IMR-90 (cell line): ENCODE measurements at regions not wholly inside any gene's neighbourhood (a gene's known extent, or its start where the extent isn't known, plus 50 kb on each side); places are given as distances from the start of the nearest gene placed in this dataset.

ENCODE experiments used
- ATAC-seq: fragments of 200-7000 bp; cut with Tn5 transposase; 2 replicates; pipeline ENCODE4 v1.9.1; 2020; ENCODE audit warnings: low read depth, mild to moderate bottlenecking, moderate library complexity
- BruUV-seq: library from RNA; stranded (reverse); fragments of 400-500 nt; replicated peaks from 2 replicates; lab custom pipeline; 2021; lab: Mats Ljungman, UMichigan
- CTCF ChIA-PET: fragments of 300-600 bp; formaldehyde crosslinking; extraction: SDS; loops from one replicate; lab custom pipeline; 2021; ENCODE audit warnings: antibody characterized with exemption; lab: Yijun Ruan, JAX
- POLR2A ChIA-PET: fragments of 300-600 bp; sonication (Branson Sonifier 250); formaldehyde crosslinking; loops from one replicate; lab custom pipeline; 2022; ENCODE audit warnings: antibody characterized with exemption; ENCODE audit not compliant: unreplicated experiment; lab: Charles Lee
- DNase-seq: peaks from one replicate; pipeline ENCODE4 v3.0.0; 2013
- H2AFZ ChIP-seq: replicated peaks from 2 replicates; pipeline ENCODE3; 2013; ENCODE audit warnings: low read length, mild to moderate bottlenecking; ENCODE audit not compliant: poor library complexity
- H2AK5ac ChIP-seq: 2 replicates; pipeline ENCODE4 v1.6.1; 2013; ENCODE audit warnings: low read depth, low read length, inconsistent platforms
- H2AK9ac ChIP-seq: replicated peaks from 2 replicates; pipeline ENCODE3; 2013; ENCODE audit warnings: mild to moderate bottlenecking, low read depth, low read length, moderate library complexity; ENCODE audit not compliant: poor library complexity
- H2BK120ac ChIP-seq: 2 replicates; pipeline ENCODE4 v1.6.1; 2013; ENCODE audit warnings: low read depth, low read length, inconsistent platforms
- H2BK15ac ChIP-seq: 3 replicates; pipeline ENCODE4 v1.6.1; 2013; ENCODE audit warnings: low read depth, low read length, inconsistent platforms
- H2BK20ac ChIP-seq: 2 replicates; pipeline ENCODE4 v1.6.1; 2013; ENCODE audit warnings: low read depth, mild to moderate bottlenecking, inconsistent platforms, low read length, moderate library complexity
- H2BK5ac ChIP-seq: 2 replicates; pipeline ENCODE4 v1.6.1; 2013; ENCODE audit warnings: mild to moderate bottlenecking, low read depth, low read length, inconsistent platforms; ENCODE audit not compliant: poor library complexity, severe bottlenecking
- H3K14ac ChIP-seq: replicated peaks from 2 replicates; pipeline ENCODE4 v1.6.1; 2013; ENCODE audit warnings: low read depth, low read length, inconsistent platforms
- H3K18ac ChIP-seq: 2 replicates; pipeline ENCODE4 v1.6.1; 2013; ENCODE audit warnings: low read depth, low read length, control low read depth
- H3K23ac ChIP-seq: 2 replicates; pipeline ENCODE4 v1.6.1; 2013; ENCODE audit warnings: low read depth, low read length, inconsistent platforms
- H3K27ac ChIP-seq: 2 replicates; pipeline ENCODE4 v1.5.1; 2013; ENCODE audit warnings: mild to moderate bottlenecking, control low read depth, low read length; ENCODE audit not compliant: insufficient read depth
- H3K27me3 ChIP-seq: 2 replicates; pipeline ENCODE4 v1.6.1; 2013; ENCODE audit warnings: low read length; ENCODE audit not compliant: control insufficient read depth, insufficient read depth
- H3K36me3 ChIP-seq: 2 replicates; pipeline ENCODE4 v1.6.1; 2013; ENCODE audit warnings: low read length, mixed read lengths; ENCODE audit not compliant: control insufficient read depth, insufficient read depth
- H3K4ac ChIP-seq: 2 replicates; pipeline ENCODE4 v1.6.1; 2013; ENCODE audit warnings: low read depth, low read length, inconsistent platforms
- H3K4me1 ChIP-seq: 2 replicates; pipeline ENCODE4 v1.6.1; 2013; ENCODE audit warnings: low read length, mixed read lengths; ENCODE audit not compliant: control insufficient read depth, insufficient read depth
- H3K4me2 ChIP-seq: 2 replicates; pipeline ENCODE4 v1.6.1; 2013; ENCODE audit warnings: low read depth, mild to moderate bottlenecking, control low read depth, low read length, moderate library complexity
- H3K4me3 ChIP-seq: 2 replicates; pipeline ENCODE4 v1.5.1; 2013; ENCODE audit warnings: low read depth, mild to moderate bottlenecking, control low read depth, low read length, moderate library complexity; ENCODE audit not compliant: insufficient read depth
- H3K56ac ChIP-seq: 2 replicates; pipeline ENCODE4 v1.6.1; 2013; ENCODE audit warnings: low read length, inconsistent platforms; ENCODE audit not compliant: insufficient read depth; ENCODE audit errors: extremely low read depth
- H3K79me1 ChIP-seq, 2 experiments: 2 replicates each; pipeline ENCODE4 v1.6.1; 2013; ENCODE audit warnings: low read length in 2 of 2, inconsistent platforms in 1 of 2, low read depth in 1 of 2
- H3K9ac ChIP-seq: 2 replicates; pipeline ENCODE4 v1.6.1; 2013; ENCODE audit warnings: low read depth, low read length, control low read depth
- H3K9me1 ChIP-seq: 2 replicates; pipeline ENCODE4 v1.6.1; 2013; ENCODE audit warnings: low read length, inconsistent platforms; ENCODE audit not compliant: insufficient read depth
- H3K9me3 ChIP-seq: 2 replicates; pipeline ENCODE4 v1.6.1; 2013; ENCODE audit warnings: low read length; ENCODE audit not compliant: control insufficient read depth, insufficient read depth
- H4K20me1 ChIP-seq: 2 replicates; pipeline ENCODE4 v1.6.1; 2013; ENCODE audit warnings: low read length, inconsistent platforms; ENCODE audit not compliant: insufficient read depth
- H4K5ac ChIP-seq: 2 replicates; pipeline ENCODE4 v1.6.1; 2013; ENCODE audit warnings: mild to moderate bottlenecking, low read depth, low read length, control low read depth
- H4K8ac ChIP-seq, 2 experiments: 2 replicates each; pipeline ENCODE4 v1.6.1; 2013; ENCODE audit warnings: low read depth in 2 of 2, low read length in 2 of 2, control low read depth in 1 of 2, inconsistent platforms in 1 of 2
- H4K91ac ChIP-seq: 2 replicates; pipeline ENCODE4 v1.6.1; 2013; ENCODE audit warnings: low read depth, low read length, inconsistent platforms; ENCODE audit not compliant: insufficient read depth
- BHLHE40 ChIP-seq: fragments of 150-350 bp; IDR thresholded peaks from 2 replicates; pipeline ENCODE4 v1.6.1; 2016; ENCODE audit warnings: mild to moderate bottlenecking, low read depth, low read length
- CEBPB ChIP-seq: IDR thresholded peaks from 2 replicates; pipeline ENCODE4 v1.6.1; 2012; ENCODE audit warnings: low read depth, low read length, improper control_type of control experiment
- CHD1 ChIP-seq: IDR thresholded peaks from 2 replicates; pipeline ENCODE4 v1.6.1; 2012; ENCODE audit warnings: low read depth, low read length, improper control_type of control experiment
- CTCF ChIP-seq: conservative IDR thresholded peaks from 2 replicates; pipeline ENCODE4 v1.5.1; 2012; ENCODE audit warnings: mild to moderate bottlenecking, low read depth, low read length, improper control_type of control experiment
- ELK1 ChIP-seq: fragments of 150-350 bp; IDR thresholded peaks from 2 replicates; pipeline ENCODE4 v1.6.1; 2016; ENCODE audit warnings: low read depth, mild to moderate bottlenecking, low read length, moderate library complexity, borderline replicate concordance
- FOS ChIP-seq: fragments of 150-350 bp; IDR thresholded peaks from 2 replicates; pipeline ENCODE4 v1.6.1; 2016; ENCODE audit warnings: low read depth, low read length
- MAFK ChIP-seq: IDR thresholded peaks from 2 replicates; pipeline ENCODE4 v1.6.1; 2012; ENCODE audit warnings: low read depth, low read length, improper control_type of control experiment
- MAZ ChIP-seq: IDR thresholded peaks from 2 replicates; pipeline ENCODE4 v1.6.1; 2012; ENCODE audit warnings: low read depth, mild to moderate bottlenecking, low read length, improper control_type of control experiment, moderate library complexity, borderline replicate concordance
- MXI1 ChIP-seq: IDR thresholded peaks from 2 replicates; pipeline ENCODE4 v1.6.1; 2012; ENCODE audit warnings: low read depth, mild to moderate bottlenecking, low read length, moderate library complexity, borderline replicate concordance
- NFE2L2 ChIP-seq: fragments of 150-350 bp; IDR thresholded peaks from 2 replicates; pipeline ENCODE4 v1.6.1; 2016; ENCODE audit warnings: low read depth, mild to moderate bottlenecking, low read length
- POLR2A ChIP-seq: IDR thresholded peaks from 2 replicates; pipeline ENCODE4 v1.6.1; 2012; ENCODE audit warnings: mild to moderate bottlenecking, low read depth, low read length
- RAD21 ChIP-seq: IDR thresholded peaks from 2 replicates; pipeline ENCODE4 v1.6.1; 2012; ENCODE audit warnings: low read length, improper control_type of control experiment
- RCOR1 ChIP-seq: IDR thresholded peaks from 2 replicates; pipeline ENCODE4 v1.6.1; 2012; ENCODE audit warnings: mild to moderate bottlenecking, low read length, improper control_type of control experiment; ENCODE audit not compliant: insufficient replicate concordance
- RFX5 ChIP-seq: IDR thresholded peaks from 2 replicates; pipeline ENCODE4 v1.8.0; 2012; ENCODE audit warnings: low read depth, mild to moderate bottlenecking, low read length, moderate library complexity
- SMC3 ChIP-seq: fragments of 150-350 bp; IDR thresholded peaks from 2 replicates; pipeline ENCODE4 v1.6.1; 2016; ENCODE audit warnings: low read depth, mild to moderate bottlenecking, antibody characterized with exemption, low read length, moderate library complexity
- USF2 ChIP-seq: fragments of 150-350 bp; IDR thresholded peaks from 2 replicates; pipeline ENCODE4 v1.6.1; 2017; ENCODE audit warnings: mild to moderate bottlenecking, antibody characterized with exemption, low read length, low read depth
- WGBS, 2 experiments: methylation state at CpG; one replicate each; pipeline versions ENCODE4 v1.1.5 to v1.1.7; 2013; ENCODE audit warnings: missing lambda C conversion rate in 2 of 2; ENCODE audit not compliant: insufficient read length in 1 of 2; ENCODE audit errors: extremely low coverage in 2 of 2; 5-methylcytosine and 5-hydroxymethylcytosine counted together
- dilution Hi-C: fragments of 300-500 bp; cut with HindIII; formaldehyde crosslinking; loops from one replicate; pipeline ENCODE4 v1.14.3; 2018; ENCODE audit warnings: low sequenced_read_pairs; ENCODE audit not compliant: unreplicated experiment
- in situ Hi-C: fragments of 300-500 bp; cut with MboI; formaldehyde crosslinking; loops from 3 replicates; pipeline ENCODE4 v1.14.3; 2019; ENCODE audit warnings: low sequenced_read_pairs, inconsistent platforms, mixed read lengths
- intact Hi-C: fragments of 100-400 bp; cut with micrococcal nuclease; formaldehyde crosslinking; loops from 2 replicates; pipeline ENCODE4 v1.10.0; 2022

GRCh38 chr18:76113101-76113500, 381.9 kb downstream of the ZNF516 start:
- H2BK5ac ChIP-seq: no peak overlapping the region
- no peak for DNase-seq
- no peak overlapping the region for H3K9ac ChIP-seq
- no peaks in the 10 kb centered on the region for H4K20me1 ChIP-seq
- ATAC-seq: no peak
- no peaks in the 10 kb centered on the region for H3K9me1 ChIP-seq
- H3K18ac ChIP-seq: no peak overlapping the region
- no peaks in the 10 kb centered on the region for H3K27me3 ChIP-seq
- H3K56ac ChIP-seq: no peak overlapping the region
- no peak overlapping the region for H3K23ac ChIP-seq
- H3K4ac ChIP-seq: no peak overlapping the region
- H2BK15ac ChIP-seq: no peak overlapping the region
- no peak overlapping the region for H2AFZ ChIP-seq
- no peak for TF ChIP-seq NFE2L2
- TF ChIP-seq ELK1: no peak
- no peak for TF ChIP-seq BHLHE40
- TF ChIP-seq CEBPB: no peak
- no peak for TF ChIP-seq CHD1
- TF ChIP-seq POLR2A: no peak
- no peak for TF ChIP-seq USF2
- no peak for TF ChIP-seq MAZ
- no peak for TF ChIP-seq RFX5
- no peak for TF ChIP-seq SMC3
- TF ChIP-seq MXI1: no peak
- no peak for TF ChIP-seq RAD21
- no peak for TF ChIP-seq FOS
- no peak for TF ChIP-seq RCOR1
- no peak for TF ChIP-seq MAFK
- TF ChIP-seq CTCF: no peak
- H2AK9ac ChIP-seq: no peak overlapping the region
- H3K14ac ChIP-seq: no peak overlapping the region
- CTCF ChIA-PET: no interaction called here
- no CpG with 5 or more reads among the region's 10 CpGs for WGBS, 2 experiments
- no peak overlapping the region for H4K91ac ChIP-seq
- H3K79me1 ChIP-seq: no peaks in the 10 kb centered on the region
- H3K4me1 ChIP-seq: no peaks in the 10 kb centered on the region
- in situ Hi-C loops (no loop called here), dilution Hi-C loops (no loop called here), intact Hi-C loops (no loop called here)
- no peak overlapping the region for H4K8ac ChIP-seq
- POLR2A ChIA-PET: no interaction called here
- no peaks in the 10 kb centered on the region for H3K36me3 ChIP-seq
- H2BK20ac ChIP-seq: no peak overlapping the region
- H4K5ac ChIP-seq: no peak overlapping the region
- no peak overlapping the region for H3K27ac ChIP-seq
- no TSS peak for BruUV-seq
- H2AK5ac ChIP-seq: no peak overlapping the region
- no peak overlapping the region for H3K4me3 ChIP-seq
- H3K9me3 ChIP-seq: peaks cover 12% of the 10 kb centered on the region
- H2BK120ac ChIP-seq: no peak overlapping the region
- no peak overlapping the region for H3K4me2 ChIP-seq
